Ascending aorta (tissue), 2 donors: ENCODE measurements at regions not wholly inside any gene's neighbourhood (a gene's known extent, or its start where the extent isn't known, plus 50 kb on each side); places are given as distances from the start of the nearest gene placed in this dataset.

Source experiments
- DNase-seq, 2 donors: peaks; one replicate each; pipeline ENCODE4 v3.0.0-alpha.2; 2019; ENCODE audit warnings: low spot score in 2 of 2
- H3K27ac ChIP-seq, 2 donors: fragments of 200-600 bp; sonication (generic); one replicate each; pipeline ENCODE4 v1.5.1; 2016 to 2017; ENCODE audit warnings: mild to moderate bottlenecking in 1 of 2
- H3K27me3 ChIP-seq: fragments of 200-600 bp; sonication (generic); one replicate; pipeline ENCODE4 v1.5.1; 2017
- H3K36me3 ChIP-seq, 2 donors: fragments of 200-600 bp; sonication (generic); one replicate each; pipeline ENCODE4 v1.5.1; 2016
- H3K4me1 ChIP-seq, 2 donors: fragments of 200-600 bp; sonication (generic); one replicate each; pipeline ENCODE4 v1.5.1; 2016 to 2017; ENCODE audit warnings: mild to moderate bottlenecking in 1 of 2
- H3K4me3 ChIP-seq, 2 donors: fragments of 200-600 bp; sonication (generic); one replicate each; pipeline ENCODE4 v1.5.1; 2016 to 2017; ENCODE audit warnings: mild to moderate bottlenecking in 1 of 2
- H3K9me3 ChIP-seq, 2 donors: fragments of 200-600 bp; sonication (generic); one replicate each; pipeline ENCODE4 v1.5.1; 2016
- CTCF ChIP-seq, 3 experiments: fragments of 200-600 bp in 2 of 3; fragments of 450-650 bp in 1 of 3; sonication (generic) in 2 of 3; IDR thresholded peaks; one replicate each; pipeline ENCODE4 v1.5.1; 2016 to 2019; ENCODE audit warnings: antibody characterized with exemption in 3 of 3, mild to moderate bottlenecking in 1 of 3, moderate library complexity in 1 of 3
- intact Hi-C: fragments of 100-400 bp; cut with DNase I; formaldehyde crosslinking; loops from one replicate; pipeline ENCODE4 v1.15.1; 2023

- intact Hi-C loops: no loop called here
- DNase-seq: no peak
- H3K9me3 ChIP-seq: no peaks in the 10 kb centered on the region
- no peak for TF ChIP-seq CTCF (IDR thresholded peaks at IDR 0.05)
- H3K4me1 ChIP-seq: no peaks in the 10 kb centered on the region
- H3K27ac ChIP-seq: no peak overlapping the region
- H3K36me3 ChIP-seq: no peaks in the 10 kb centered on the region
- no peak overlapping the region for H3K4me3 ChIP-seq
- H3K27me3 ChIP-seq: no peaks in the 10 kb centered on the region
Observed at GRCh38 chr5:23635938-23636337, 128.5 kb downstream of the PRDM9 start.

- H3K36me3 ChIP-seq: no peaks in the 10 kb centered on the region
- no peaks in the 10 kb centered on the region for H3K4me1 ChIP-seq
- no peak overlapping the region for H3K4me3 ChIP-seq
- no peaks in the 10 kb centered on the region for H3K27me3 ChIP-seq
- intact Hi-C loops: no loop called here
- DNase-seq: no peak
- no peaks in the 10 kb centered on the region for H3K9me3 ChIP-seq
- no peak overlapping the region for H3K27ac ChIP-seq
- TF ChIP-seq CTCF (IDR thresholded peaks at IDR 0.05): no peak
Observed at GRCh38 chr5:23639326-23639725, 131.9 kb downstream of the PRDM9 start.

- Histone ChIP-seq H3K4me1 (no peaks in the 10 kb centered on the region), H3K27me3 (no peaks in the 10 kb centered on the region), H3K9me3 (no peaks in the 10 kb centered on the region), H3K27ac (no peak overlapping the region), H3K4me3 (no peak overlapping the region), H3K36me3 (no peaks in the 10 kb centered on the region)
- intact Hi-C loops: no loop called here
- no peak for TF ChIP-seq CTCF (IDR thresholded peaks at IDR 0.05)
- DNase-seq: no peak
Observed at GRCh38 chr5:23648656-23649055, 141.2 kb downstream of the PRDM9 start.

GRCh38 chr5:23649594-23649993 lies 142.2 kb downstream of the PRDM9 start:
- no peak for TF ChIP-seq CTCF (IDR thresholded peaks at IDR 0.05)
- no peaks in the 10 kb centered on the region for H3K4me1 ChIP-seq
- H3K4me3 ChIP-seq: no peak overlapping the region
- H3K27ac ChIP-seq: no peak overlapping the region
- intact Hi-C loops: no loop called here
- H3K36me3 ChIP-seq: no peaks in the 10 kb centered on the region
- no peaks in the 10 kb centered on the region for H3K27me3 ChIP-seq
- DNase-seq: no peak
- no peaks in the 10 kb centered on the region for H3K9me3 ChIP-seq

GRCh38 chr5:23655674-23656073 lies 148.3 kb downstream of the PRDM9 start:
- Histone ChIP-seq H3K27me3 (no peaks in the 10 kb centered on the region), H3K36me3 (no peaks in the 10 kb centered on the region), H3K4me3 (no peak overlapping the region), H3K4me1 (no peaks in the 10 kb centered on the region), H3K27ac (no peak overlapping the region), H3K9me3 (no peaks in the 10 kb centered on the region)
- no peak for DNase-seq
- intact Hi-C loops: no loop called here
- TF ChIP-seq CTCF (IDR thresholded peaks at IDR 0.05): no peak

- H3K27me3 ChIP-seq: no peaks in the 10 kb centered on the region
- DNase-seq: no peak
- TF ChIP-seq CTCF (IDR thresholded peaks at IDR 0.05): no peak
- H3K4me1 ChIP-seq: no peaks in the 10 kb centered on the region
- intact Hi-C loops: no loop called here
- no peak overlapping the region for H3K4me3 ChIP-seq
- H3K36me3 ChIP-seq: no peaks in the 10 kb centered on the region
- H3K27ac ChIP-seq: no peak overlapping the region
- no peaks in the 10 kb centered on the region for H3K9me3 ChIP-seq
Observed at GRCh38 chr5:23675456-23675855, 168.0 kb downstream of the PRDM9 start.
